Skin epidermis (tissue), 12 donors: ENCODE measurements at regions not wholly inside any gene's neighbourhood (a gene's known extent, or its start where the extent isn't known, plus 50 kb on each side); places are given as distances from the start of the nearest gene placed in this dataset.

Experiments used
- H3K27ac ChIP-seq, 21 experiments: fragments of 200-600 bp; sonication (generic) in 11 of 21; one replicate each; pipeline ENCODE4 v1.5.0; 2020; ENCODE audit warnings: mild to moderate bottlenecking in 3 of 21, inconsistent platforms in 2 of 21, moderate library complexity in 2 of 21
- H3K4me3 ChIP-seq, 7 experiments: fragments of 200-600 bp; sonication (generic) in 2 of 7; one replicate each; pipeline ENCODE4 v1.5.0; 2020; ENCODE audit warnings: inconsistent platforms in 2 of 7, mild to moderate bottlenecking in 2 of 7, moderate library complexity in 1 of 7

DNA sequence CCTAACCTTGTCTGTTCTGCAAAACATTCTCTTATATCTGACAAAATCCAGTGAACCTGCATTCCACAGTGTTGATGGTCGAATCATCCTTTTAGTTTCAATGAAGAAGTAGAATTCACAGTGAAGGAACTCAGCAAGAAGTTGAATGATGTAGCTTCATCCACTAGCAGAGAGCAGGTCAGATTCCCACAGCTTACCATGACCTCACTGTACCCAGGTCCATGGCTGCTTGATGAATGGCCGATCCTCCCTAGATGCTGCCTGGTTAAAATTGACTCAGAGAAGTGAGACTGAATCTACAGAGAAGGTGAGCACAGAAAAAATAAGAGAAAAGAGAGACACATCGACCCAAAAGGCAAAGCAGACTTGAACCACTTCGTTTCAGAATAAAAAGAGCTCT is 906.0 kb upstream of the CHAC2 start:
- no peak overlapping the region for H3K27ac ChIP-seq

DNA sequence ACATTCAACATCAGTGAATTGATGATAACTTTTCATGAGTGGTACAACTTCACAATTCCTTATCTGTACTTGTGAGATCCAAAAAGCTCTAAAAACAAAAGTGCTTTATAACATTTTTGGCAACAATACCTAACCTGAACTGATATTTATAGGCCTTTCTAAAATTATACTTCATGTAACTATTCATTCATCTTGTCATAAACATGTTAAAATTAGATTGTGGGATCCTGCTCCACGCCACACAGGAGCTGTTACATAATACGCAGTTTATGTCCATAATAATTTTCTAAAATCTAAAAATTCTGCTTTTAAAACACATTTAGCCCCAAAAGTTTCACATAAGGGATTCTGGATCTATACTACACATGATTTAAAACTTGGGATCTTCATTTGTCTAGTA is 908.5 kb upstream of the CHAC2 start:
- Histone ChIP-seq H3K4me3 (no peak overlapping the region), H3K27ac (no peak overlapping the region)

More for the DNA sequence above, 906.0 kb upstream of the CHAC2 start:
- no peak overlapping the region for H3K4me3 ChIP-seq

DNA sequence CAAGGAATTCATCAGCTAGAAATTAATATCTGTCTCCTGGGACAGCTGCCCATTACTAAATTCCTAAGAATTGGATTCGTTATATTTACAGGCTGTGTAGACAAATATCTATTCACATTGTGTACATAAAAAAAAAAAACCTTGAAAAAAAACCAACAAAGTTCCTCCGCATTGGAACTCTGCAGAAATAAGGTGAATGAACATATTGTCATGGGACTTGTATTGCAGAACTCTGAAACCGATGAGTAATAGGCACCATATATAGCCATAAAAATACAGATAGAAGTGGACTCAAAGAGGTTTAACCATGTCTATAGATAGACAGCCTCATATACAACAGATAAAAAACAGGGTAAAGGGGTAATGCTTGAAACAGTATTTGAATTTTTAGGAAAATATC is 909.9 kb upstream of the CHAC2 start:
- Histone ChIP-seq H3K27ac (no peak overlapping the region), H3K4me3 (no peak overlapping the region)

DNA sequence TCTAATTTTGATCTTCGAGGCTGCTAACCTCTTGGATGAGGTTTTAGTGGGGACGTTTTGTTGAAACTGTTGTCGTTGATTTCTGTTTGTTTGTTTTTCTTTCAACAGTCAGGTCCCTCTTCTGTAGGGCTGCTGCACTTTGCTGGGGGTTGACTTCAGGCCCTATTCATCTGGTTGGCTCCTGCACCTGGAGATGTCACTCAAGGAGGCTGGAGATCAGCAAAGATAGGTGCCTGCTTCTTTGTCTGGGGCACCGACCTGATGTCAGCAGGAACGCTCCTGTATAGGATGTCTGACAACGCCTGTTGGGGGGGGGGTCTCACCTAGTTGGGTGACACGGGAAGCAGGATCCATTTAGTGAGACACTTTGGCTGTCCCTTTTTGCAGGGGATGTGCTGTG is 915.6 kb upstream of the CHAC2 start:
- Histone ChIP-seq H3K27ac (no peak overlapping the region), H3K4me3 (no peak overlapping the region)

DNA sequence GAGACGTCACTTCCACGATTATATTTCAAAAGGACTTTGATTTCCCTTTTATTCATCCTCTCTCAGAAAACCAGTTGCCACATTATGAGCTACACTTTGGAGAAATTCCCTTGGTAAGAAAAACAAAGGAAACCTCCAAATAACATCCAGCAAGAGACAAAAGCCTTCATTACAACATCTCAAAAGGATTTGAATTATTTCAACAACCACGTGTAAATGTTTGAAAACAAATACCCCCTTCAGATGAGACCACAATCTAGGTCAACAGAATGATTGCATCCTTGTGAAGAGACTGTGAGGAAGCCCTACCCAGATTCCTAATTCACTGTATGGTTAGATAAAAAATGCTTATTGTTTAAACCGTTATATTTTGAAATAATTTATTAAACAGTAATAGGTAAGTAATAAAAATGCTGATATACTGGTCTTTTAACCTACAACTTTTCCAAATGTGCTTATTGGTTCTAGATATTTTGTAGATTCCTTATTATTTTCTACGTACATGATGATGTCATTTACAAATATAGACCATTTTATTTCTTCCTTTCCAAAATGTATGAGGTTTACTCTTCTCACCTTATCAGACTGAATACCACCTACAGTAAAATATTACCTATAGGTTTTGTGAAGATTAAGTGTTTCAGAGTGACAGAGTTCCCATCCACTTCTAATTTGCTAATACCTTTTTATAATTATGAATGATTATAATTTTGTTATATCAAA is 922.7 kb upstream of the CHAC2 start:
- Histone ChIP-seq H3K4me3 (no peak overlapping the region), H3K27ac (no peak overlapping the region)

DNA sequence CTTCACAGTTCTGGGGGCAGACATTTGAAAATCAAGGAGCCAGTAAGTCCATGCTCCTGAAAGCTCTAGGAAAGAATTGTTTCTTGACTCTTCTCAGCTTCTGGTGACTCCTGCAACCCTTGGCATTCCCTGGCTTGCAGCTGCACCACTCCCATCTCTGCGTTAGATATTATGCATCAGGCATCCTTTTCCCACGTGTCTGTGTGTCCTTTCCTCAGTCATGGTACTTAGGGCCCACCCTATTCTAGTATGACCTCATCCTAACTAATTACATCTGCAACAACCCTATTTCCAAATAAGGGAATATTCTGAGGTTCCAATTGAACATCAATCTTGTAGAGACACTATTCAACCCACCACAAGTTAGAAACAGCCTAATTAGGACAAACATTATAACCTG is 931.7 kb upstream of the CHAC2 start:
- no peak overlapping the region for H3K27ac ChIP-seq
- H3K4me3 ChIP-seq: no peak overlapping the region

DNA sequence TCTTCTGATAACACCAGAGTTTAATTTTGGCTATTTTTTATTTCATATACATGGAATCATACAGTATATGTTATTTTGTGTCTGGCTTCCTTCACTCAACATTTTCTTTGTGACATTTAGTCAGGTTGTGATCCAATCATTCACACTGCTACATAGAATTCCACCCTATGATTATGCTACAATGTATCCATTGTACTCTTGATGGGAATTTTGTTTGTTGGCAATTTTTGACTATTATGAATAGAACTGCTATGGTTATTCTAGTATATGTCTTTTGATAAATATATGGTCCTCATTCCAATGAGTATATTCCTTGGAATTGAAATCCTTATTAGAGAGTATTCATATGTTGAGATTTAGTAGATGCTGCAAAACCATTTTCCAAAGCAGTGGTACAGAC is 936.4 kb upstream of the CHAC2 start:
- Histone ChIP-seq H3K27ac (no peak overlapping the region), H3K4me3 (no peak overlapping the region)

DNA sequence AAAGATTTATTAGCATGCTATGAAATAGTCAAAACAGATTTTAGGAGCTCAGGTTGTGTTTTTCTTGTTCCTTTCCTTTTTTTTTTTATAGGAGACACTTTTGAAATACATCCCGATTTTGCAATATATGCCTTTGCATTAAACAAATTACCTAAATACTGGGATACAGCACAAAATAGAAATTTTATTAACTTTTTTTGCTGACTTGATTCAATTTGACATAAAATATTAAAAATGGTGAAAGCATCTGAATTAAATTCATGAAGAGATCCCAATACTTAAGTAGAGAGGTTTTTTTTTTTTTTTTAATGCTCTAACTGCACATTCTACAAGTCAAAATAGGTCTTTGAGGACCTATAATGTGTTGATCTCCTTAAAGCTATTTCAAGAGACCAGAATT is 939.5 kb upstream of the CHAC2 start:
- Histone ChIP-seq H3K27ac (no peak overlapping the region), H3K4me3 (no peak overlapping the region)

DNA sequence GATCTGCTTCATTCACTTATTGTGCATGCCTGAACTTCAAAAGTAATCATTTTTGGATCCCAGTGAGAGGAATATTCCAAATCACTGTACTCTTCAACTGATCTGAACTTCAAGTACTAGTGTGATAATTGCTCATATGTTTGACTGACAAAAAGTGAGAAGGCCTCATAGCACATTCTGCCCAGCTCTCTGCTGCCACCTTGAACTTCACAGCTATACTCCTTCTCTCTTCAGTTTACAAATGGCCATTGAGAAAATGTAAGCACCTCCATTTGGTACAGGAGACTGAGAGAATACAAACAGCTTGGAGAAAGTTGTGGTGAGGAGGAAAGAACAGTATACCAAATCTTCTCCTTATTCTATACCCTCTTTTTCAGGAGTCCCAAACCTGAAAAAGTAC is 946.0 kb upstream of the CHAC2 start:
- no peak overlapping the region for H3K27ac ChIP-seq
- no peak overlapping the region for H3K4me3 ChIP-seq

DNA sequence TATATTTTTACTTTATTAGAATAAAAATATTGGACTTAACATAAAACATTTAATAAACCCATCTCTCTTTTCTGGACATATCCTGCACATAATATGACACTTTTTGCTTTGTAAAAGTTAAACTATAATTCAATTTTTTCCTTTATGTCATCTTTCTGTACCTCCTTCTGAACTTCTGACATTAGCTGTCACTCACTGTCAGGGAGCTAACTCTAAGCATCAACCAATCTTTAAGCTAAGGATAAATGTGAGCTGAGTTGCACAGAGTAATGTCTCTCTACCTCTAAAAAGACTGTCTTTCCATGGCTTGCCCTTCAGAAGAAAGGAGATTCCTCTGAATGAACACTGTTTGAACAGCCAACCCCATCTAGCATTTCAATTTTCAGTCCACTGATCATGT is 948.6 kb upstream of the CHAC2 start:
- Histone ChIP-seq H3K4me3 (no peak overlapping the region), H3K27ac (no peak overlapping the region)

DNA sequence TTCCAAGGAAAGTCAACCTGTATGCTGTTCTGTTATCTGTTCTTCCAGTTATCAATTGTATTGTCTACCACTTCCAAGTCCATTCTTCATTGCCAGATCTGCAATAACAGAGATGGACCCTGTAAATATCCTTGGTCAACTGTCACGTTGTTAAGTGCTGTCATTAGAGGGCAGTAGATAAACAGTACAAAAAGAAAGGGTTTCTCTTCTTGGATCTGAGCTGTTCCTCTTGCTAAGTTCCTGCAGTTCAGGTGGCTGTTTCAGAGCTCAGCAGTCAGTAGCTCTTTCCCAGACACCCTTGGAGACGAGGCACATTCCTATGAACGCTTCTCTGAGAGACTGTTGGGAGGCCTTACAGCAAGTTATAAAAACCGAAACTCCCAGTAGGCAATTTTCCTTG is 957.1 kb upstream of the CHAC2 start:
- Histone ChIP-seq H3K27ac (no peak overlapping the region), H3K4me3 (no peak overlapping the region)

DNA sequence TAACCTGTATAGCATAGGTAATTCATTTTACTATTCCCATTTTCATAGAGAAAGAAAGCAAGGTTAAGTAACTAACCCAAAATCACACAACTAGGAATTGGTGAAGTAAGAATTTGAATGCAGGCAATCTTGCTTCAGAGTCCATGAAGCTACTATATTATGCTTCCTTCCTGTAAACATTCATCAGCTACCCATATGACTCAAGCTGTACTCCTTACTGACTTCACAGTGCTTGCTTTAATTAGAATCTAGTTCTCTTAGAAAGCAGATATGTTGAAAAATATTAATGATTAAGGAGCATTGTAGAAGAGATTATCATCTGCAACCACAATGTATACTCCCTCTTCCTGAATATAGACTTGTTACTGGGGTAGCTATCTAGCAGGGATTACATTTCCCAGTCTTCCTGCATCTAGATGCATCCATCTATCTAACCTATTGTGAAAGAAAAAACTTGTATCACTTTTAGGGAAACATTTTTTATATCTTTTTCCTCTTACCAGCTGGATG is 961.6 kb upstream of the CHAC2 start:
- Histone ChIP-seq H3K4me3 (no peak overlapping the region), H3K27ac (no peak overlapping the region)

DNA sequence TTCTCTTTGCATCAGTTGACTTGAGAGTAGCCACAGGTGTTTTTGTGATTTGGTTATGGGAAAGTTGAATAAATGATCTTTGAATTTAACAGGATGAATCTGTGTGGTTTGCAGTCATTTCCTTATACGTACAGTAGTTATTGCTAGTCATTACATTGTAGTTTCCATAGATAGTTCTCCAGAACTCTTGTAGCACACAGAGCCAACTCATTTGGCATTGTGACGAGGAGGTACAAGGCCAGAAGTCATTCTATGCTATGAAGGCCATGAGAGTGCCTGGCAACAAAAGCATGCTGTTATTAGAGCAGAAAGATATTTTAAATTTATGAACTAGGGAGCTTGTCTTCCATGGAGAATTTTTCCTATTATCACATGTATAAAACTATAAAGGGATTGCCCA is 973.0 kb upstream of the CHAC2 start:
- no peak overlapping the region for H3K4me3 ChIP-seq
- no peak overlapping the region for H3K27ac ChIP-seq

DNA sequence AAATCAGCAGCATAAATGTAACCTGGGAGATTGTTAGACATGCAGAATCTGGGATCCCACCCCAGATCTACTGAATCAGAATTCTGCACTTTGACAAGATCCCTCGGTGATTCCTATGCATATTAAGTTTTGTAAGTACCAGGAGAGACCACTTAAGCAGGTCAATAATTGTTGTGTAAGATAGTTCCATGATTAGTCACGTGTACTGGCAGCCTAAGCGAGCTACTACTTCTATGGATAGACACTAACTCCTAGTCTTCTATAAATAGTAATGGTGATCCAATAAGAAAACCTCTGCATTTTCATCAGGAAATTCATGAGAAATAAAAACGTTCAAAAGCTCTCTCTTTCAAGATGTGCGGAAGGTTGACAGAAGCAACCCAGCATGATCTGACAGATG is 988.2 kb upstream of the CHAC2 start:
- Histone ChIP-seq H3K27ac (no peak overlapping the region), H3K4me3 (no peak overlapping the region)

DNA sequence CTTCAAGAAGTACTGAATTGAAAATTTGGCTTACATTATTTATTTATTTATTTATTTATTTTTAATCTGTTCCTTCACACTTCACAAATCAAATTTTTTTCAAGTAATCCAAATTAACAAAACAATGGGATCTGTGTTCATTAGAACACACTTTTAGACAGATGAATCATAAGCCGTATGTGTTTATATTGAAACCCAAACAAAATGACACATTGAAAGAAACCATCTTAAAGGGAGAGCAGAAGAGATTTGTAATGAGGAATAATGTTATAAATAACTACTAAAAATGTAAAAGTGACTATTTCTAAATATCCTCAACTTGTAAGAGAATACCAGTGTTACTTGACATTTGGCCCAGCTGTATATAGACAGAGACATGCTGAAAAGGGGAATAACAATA is 991.0 kb upstream of the CHAC2 start:
- Histone ChIP-seq H3K4me3 (no peak overlapping the region), H3K27ac (no peak overlapping the region)

DNA sequence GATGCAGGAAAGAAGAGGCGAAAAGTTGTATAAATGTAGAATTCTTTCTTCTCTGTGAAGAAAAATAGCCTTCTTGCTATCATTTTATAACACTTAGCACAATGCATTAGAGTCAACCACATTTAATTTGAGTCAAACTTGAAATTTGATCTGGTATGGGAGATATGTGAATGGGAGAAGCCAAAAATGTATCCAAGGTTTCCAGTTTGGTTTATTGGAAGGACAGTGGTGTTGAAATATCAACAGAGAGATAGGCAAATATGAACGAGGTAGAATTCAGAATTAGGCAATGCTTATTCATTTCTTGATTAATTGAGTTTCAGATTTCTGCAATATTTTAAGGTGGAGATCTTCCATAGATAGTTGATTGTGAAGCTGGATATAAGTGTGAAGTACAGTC is 991.9 kb upstream of the CHAC2 start:
- H3K4me3 ChIP-seq: no peak overlapping the region

DNA sequence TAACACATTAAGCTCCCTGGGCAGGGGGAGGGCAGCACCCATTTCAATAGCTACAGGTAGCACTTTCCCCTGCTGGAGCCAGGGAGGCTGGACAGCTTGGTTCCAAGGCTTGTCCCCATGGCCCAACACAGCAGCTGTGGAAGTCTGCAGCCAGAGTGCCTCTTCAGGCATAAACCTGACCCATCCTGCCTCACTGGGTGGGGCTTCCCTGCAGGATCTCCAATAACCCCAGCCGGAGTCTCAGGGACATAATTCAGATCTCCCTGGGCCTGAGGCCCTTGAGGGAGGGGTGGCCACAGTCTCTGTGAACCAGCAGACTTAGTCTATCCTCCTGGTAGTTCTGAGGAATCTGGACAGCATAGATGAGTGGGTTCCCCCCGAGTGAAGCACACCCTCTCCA is 1001.9 kb upstream of the CHAC2 start:
- Histone ChIP-seq H3K4me3 (no peak overlapping the region), H3K27ac (no peak overlapping the region)

More for the DNA sequence above, 991.9 kb upstream of the CHAC2 start:
- no peak overlapping the region for H3K27ac ChIP-seq

DNA sequence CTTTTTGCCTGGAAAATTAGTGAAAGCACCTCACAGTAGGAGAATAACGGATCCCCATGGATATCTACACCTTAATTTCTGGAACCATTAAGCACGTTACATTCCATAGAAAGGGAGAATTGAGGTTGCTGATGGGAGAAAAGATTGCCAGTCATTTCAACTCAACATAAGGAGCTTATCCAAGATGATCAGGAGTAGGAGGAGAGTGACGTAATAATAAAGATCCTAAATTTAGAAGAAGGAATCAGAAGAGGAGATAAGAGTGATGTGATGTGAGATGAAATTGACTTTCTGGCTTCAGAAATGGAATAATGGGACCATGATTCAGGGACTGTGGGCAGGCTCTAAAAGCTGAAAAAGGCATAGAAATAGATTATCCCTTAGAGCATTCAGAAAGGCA is 1017.8 kb upstream of the CHAC2 start:
- no peak overlapping the region for H3K4me3 ChIP-seq
- H3K27ac ChIP-seq: no peak overlapping the region

DNA sequence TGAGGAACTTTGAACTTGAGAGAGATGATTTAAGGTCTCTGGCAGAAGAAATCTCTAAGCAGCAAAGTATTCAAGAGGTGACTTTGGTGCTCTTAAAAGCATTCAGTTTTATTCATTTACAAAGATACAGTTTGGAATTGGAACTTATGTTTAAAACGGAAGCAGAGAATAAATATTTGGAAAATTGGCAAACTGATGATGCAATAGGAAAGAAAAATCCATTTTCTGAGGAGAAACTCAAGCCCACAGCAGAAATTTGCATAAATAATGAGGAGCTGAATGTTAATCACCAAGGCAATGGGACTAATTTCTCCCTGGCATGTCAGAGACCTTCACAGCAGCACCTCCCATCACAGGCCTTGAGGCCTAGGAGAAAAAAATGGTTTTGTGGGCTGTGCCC is 1022.5 kb upstream of the CHAC2 start:
- Histone ChIP-seq H3K4me3 (no peak overlapping the region), H3K27ac (no peak overlapping the region)

DNA sequence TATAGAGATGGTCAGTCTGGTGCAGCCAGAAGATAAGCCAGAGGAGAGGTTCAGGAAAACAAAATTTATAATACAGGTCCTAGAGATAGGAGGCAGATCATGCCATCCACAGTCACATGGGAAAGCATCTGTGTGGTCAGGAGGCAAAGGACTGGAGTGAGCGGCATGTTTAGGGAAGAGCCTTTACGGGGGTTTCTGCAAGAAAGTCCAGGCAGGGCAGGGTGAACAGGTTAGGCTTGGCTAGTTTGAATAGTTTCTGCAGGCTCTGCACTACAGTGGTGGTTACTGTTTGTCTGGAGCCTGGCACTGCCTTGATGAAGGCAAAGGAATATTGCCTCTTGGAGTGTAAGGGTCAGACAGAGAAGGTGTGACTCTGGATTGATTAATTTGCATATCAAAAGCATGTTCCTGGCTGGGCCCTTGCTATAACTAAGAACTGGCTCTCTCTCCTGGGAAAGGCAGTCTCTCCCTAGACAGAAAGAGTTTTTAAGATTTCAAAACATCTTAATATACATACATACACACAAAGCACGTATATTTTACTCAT is 1034.7 kb upstream of the CHAC2 start:
- Histone ChIP-seq H3K27ac (no peak overlapping the region), H3K4me3 (no peak overlapping the region)

DNA sequence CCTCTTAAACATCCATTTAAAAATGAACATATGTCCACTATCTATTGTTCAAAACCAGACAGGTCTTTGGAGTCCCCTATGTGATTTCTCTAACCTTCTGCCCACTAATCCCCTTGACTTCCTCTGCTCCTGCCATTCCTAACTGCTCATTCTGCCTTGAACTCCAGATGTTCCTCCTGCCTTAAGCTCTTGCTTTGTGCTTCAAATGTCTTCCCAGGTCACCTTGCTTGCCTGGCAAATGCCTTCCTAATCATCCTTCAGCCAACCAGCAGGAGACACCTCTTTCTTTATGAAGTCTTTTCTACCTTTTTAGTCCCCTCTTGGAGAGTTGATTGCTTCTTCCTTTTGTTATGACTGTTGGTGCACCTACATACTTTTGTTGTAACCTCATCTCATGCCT is 1043.0 kb upstream of the CHAC2 start:
- H3K4me3 ChIP-seq: no peak overlapping the region
- no peak overlapping the region for H3K27ac ChIP-seq

DNA sequence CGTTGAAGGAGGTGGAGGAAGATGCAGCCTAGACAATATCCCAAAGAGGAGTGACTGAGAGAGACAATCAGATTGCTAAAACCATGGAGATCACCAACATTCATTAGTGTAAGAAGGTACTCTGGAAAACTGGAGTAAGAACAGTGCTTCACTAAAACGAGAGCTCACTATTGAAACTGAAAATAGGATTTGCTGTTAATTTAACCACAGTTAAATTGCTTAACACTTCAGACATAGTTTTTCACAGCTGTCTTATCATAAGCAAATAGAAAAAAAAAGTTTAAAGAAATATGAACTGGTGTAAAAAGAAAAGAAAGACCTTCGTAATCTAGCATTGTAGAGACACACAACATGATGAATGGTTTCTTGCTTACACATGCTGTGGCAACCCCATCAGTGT is 1049.8 kb upstream of the CHAC2 start:
- Histone ChIP-seq H3K4me3 (no peak overlapping the region), H3K27ac (no peak overlapping the region)
